Ureter (tissue), 1 donor: ENCODE measurements at regions not wholly inside any gene's neighbourhood (a gene's known extent, or its start where the extent isn't known, plus 50 kb on each side); places are given as distances from the start of the nearest gene placed in this dataset.
"Not testable (repeated sequence)": the region's sequence is repeated elsewhere in the genome, so short reads cannot be mapped to it uniquely, and the experiment has no call there.

Experiments used
- DNase-seq: peaks from one replicate; pipeline ENCODE4 v3.0.0-alpha.2; 2020; ENCODE audit warnings: low spot score
- donor health status: DM: yes; HTN: yes; CAD: no.

- DNase-seq: no peak
Observed at GRCh38 chr11:88061111-88061510, 114.1 kb downstream of the RAB38 start.

GRCh38 chr11:88059326-88059725 lies 115.9 kb downstream of the RAB38 start:
- DNase-seq: no peak

DNA sequence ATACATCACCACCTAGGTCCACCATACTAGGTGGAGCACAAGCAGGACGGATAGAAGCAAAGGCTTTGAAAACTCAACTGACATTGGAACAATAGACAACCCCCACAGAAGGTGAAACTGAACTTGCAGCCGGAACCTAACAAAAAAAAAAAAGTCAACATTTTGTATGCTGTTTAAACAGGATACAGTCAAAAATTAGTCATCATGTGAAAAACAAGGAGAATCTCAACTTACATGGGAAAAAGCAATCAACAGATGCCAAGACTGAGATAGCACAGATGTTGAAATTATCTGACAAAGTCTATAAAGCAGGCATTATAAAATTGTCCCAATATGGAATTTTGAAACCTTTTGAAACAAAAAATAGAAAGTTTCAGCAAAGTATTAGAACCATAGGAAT lies 123.8 kb downstream of the RAB38 start:
- DNase-seq: no peak

GRCh38 chr11:88050247-88050646 lies 125.0 kb downstream of the RAB38 start:
- no peak for DNase-seq

DNA sequence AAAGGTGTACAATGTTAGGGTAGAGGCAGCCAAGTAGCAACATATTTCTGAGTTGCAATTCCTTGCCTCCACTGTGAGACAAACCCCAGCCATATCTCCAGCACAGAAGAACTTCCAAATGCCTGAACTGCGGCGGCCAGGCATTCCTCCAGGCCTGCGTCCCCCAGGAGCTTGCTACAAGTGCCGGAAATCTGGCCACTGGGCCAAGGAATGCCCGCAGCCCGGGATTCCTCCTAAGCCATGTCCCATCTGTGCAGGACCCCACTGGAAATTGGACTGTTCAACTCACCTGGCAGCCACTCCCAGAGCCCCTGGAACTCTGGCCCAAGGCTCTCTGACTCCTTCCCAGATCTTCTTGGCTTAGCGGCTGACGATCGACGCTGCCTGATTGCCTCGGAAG lies 130.0 kb downstream of the RAB38 start:
- DNase-seq: not testable (repeated sequence)

GRCh38 chr11:88044658-88045057 lies 130.6 kb downstream of the RAB38 start:
- DNase-seq: not testable (repeated sequence)

GRCh38 chr11:88043149-88043548 lies 132.1 kb downstream of the RAB38 start:
- no peak for DNase-seq

DNA sequence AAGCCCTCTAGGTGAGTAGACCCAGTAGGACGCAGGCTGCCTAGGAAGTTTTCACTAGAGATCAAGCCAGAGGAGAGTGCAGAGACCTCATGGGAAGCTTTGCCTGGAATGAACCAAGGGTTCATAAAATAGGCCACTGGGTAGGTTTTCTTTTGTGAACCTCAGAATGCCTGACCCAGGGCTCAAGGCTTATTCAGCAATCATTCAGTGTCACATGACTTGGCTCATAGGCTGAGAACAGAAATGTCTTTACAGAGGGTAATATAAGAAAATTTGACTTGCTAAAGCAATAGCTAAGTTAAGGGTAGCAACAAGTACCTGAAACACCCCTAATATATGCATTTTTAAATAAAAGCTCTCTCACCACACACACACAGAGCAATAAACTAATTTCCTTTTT lies 132.6 kb downstream of the RAB38 start:
- DNase-seq: no peak

DNA sequence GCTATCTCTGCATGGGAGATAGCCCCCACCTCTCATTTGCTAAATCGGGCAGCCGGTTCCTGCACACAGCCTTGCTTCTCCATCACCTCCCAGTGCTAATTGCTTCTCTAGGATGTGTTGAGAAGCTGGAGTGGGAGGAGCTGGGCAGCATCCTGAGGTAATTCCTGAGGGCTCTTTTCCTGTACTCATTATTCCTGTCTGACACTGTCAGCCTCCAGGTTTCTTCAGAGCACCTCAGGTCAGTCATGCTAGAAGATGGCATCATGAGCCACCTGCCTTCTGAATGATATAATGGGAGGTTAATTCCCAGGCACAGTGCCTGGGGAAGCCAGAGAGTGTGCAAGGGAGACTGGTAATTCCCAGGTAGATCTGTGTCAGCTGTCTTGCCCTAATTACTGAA lies 133.0 kb downstream of the RAB38 start:
- DNase-seq: no peak

DNA sequence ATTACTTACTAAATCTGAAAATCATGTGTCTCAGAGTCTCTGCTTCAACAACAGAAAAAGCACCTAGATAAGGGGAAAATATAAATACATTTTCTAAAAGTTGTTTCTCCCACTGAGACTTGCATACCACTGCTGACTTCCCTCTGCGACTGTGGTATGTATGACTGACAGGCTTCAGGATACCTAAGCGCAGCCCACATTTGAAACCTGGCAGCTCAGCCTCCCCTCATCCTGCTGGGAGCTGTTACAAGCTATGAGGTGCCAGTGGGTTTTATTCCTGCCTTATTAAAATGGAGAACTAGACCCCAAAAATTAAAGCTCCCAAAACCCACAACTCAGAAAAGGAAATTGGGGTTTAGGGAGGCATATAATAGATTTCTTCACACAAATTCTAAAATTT lies 133.6 kb downstream of the RAB38 start:
- DNase-seq: no peak

DNA sequence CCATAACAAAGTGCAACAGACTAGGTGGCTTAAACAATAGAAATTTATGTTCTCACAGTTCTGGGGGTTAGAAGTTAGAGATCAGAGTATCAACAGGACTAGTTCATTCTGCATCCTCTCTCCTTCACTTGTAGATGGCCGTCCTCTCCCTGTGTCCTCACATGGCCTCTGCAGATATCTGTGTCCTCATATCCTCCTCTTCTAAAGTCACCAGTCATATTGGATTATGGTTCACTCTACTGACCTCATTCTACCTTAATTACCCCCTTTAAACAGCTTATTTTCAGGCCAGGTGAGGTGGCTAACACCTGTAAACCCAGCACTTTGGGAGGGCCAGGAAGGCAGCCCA lies 135.1 kb downstream of the RAB38 start:
- DNase-seq: no peak

DNA sequence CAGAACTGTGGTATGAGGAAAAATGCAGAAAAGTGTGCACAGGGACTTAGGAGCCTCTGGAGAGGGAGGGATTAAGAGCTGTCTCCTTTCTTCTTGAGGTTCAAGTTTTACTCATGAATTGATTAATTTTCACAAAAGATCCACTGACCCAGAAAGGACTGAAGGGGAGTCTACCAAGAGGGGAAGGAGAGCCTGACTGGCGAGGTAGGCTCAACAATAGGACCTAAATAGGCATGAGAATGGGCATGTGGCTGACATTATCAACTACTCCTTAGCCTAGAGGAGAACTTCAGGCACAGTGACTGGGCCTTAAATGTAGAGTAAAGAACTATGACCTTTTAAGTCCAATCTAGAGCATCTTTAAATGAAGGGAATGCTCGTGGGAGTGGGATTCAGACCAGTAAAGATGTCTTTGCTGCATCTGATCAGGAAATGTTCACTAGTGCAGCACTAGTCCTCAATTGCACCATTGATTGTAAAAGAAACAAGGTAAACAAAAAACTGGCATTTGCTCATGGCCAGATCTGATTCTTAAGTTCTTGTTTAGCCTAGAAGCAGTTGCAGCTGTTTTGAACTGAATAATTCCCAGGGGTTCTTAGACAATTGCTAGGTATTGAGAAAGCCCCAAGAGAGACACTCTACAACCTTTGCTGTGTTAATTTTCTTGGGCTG lies 135.6 kb downstream of the RAB38 start:
- DNase-seq: no peak

- DNase-seq: no peak
Observed at GRCh38 chr11:88038063-88038462, 137.2 kb downstream of the RAB38 start.

- DNase-seq: no peak
Observed at GRCh38 chr11:88036701-88037100, 138.5 kb downstream of the RAB38 start.

DNA sequence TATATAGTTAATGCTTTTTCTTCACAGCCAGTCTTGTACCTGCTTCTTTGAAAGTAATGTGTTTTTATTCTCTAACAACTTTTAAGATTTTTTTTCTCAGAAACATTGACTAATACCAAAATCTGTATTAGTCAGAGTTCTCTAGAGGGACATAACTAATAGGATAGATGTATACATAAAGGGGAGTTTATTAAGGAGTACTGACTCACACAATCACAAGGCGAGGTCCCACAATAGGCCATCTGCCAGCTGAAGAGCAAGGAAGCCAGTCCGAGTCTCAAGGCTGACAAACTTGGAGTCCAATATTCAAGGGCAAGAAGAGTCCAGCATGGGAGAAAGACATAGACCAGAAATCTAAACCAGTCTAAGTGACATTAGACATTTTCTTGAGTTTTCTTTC lies 140.0 kb downstream of the RAB38 start:
- DNase-seq: no peak

- no peak for DNase-seq
Observed at GRCh38 chr11:88017666-88018065, 157.6 kb downstream of the RAB38 start.

DNA sequence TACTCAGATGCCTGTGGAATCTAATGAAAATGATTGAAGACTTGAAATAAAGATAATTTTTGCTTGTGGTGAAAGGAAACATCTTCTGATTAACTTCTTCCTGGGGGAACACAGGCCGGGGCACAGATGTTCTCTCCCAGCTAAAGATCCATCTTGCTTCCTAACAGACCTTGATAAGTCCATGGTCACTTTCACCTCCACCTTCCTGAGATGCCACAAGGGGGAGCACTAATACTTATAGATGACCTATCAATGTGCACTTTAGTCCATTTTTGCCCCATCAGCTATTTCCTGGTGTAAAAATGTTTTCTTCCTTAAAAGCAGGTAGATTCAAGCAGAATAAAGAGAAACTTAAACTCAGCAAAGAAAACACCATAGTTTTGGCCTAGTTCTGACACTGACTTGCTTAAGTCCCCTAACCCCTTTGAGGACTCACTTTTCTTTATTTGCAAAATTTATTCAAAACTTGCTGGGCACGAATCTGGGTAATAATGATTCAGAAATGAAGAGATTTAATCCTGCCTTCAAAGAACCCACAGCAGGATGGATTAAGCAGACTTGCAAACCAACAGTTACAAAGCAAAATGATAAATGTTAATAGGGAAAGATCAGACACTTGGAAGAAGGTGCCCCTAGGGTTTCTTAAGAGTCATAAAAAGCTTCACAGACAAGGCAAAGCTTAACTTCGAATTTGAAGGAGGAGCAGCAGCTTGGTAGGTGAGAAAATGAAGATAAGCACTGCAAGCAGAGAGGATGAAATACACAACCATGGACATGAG lies 158.7 kb downstream of the RAB38 start:
- peak; percentile 86 for DNase-seq

- no peak for DNase-seq
Observed at GRCh38 chr11:88015170-88015569, 160.1 kb downstream of the RAB38 start.

GRCh38 chr11:88013508-88014065 lies 161.7 kb downstream of the RAB38 start:
- DNase-seq: no peak

DNA sequence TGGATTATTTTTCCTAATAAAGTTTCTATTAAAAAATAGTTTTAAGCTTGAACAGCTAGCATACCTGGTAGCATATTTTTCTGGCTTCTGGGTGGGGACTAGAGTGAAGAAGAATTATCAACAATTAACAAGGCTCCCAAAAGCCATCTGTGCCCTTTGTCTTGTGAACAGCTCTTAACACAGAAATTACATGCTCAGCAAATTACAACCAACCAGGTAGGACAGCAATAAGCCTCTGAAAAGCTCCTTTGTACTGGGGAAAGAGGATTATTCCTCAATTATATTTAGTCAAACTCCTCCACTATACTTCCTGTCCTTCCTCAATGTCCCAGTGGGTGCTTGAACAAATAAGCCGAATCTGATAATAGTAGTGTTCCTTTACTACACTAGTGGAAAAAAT lies 162.8 kb downstream of the RAB38 start:
- no peak for DNase-seq

DNA sequence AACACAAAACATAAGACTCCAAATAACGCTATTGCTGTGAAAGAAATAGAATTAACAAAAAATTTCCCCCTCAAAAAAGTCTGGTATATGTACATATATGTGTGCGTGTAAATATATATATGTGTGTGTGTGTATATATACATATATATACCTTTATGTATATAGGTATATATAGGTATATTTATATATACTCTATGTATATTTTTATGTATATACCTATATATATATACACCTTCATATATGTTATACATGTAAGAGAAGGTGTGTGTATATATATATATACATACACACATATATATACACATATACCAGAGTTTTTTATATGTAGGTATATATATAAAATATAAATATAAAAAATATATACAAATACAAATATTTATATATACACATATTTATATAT lies 199.2 kb downstream of the RAB38 start:
- DNase-seq: no peak

GRCh38 chr11:87974797-87975196 lies 200.4 kb downstream of the RAB38 start:
- DNase-seq: no peak

GRCh38 chr11:87972133-87972532 lies 203.1 kb downstream of the RAB38 start:
- DNase-seq: no peak
